PC-3 (cell line): ENCODE measurements at regions not wholly inside any gene's neighbourhood (a gene's known extent, or its start where the extent isn't known, plus 50 kb on each side); places are given as distances from the start of the nearest gene placed in this dataset.

Experiments
- ATAC-seq: fragments of 200-7000 bp; cut with Tn5 transposase; 2 replicates; pipeline ENCODE4 v1.9.1; 2020; ENCODE audit warnings: mild to moderate bottlenecking, moderate library complexity
- BruUV-seq: library from RNA; stranded (reverse); fragments of 400-500 nt; replicated peaks from 2 replicates; lab custom pipeline; 2021; lab: Mats Ljungman, UMichigan
- CTCF ChIA-PET: fragments of 300-600 bp; sonication (Branson Sonifier 250); formaldehyde crosslinking; loops from one replicate; lab custom pipeline; 2022; ENCODE audit warnings: antibody characterized with exemption; lab: Charles Lee
- POLR2A ChIA-PET: fragments of 300-600 bp; sonication (Branson Sonifier 250); formaldehyde crosslinking; loops from one replicate; lab custom pipeline; 2022; ENCODE audit warnings: antibody characterized with exemption; ENCODE audit not compliant: unreplicated experiment; lab: Charles Lee
- DNase-seq: peaks from one replicate; pipeline ENCODE4 v3.0.0-alpha.2; 2015
- H2AFZ ChIP-seq: fragments of 300-600 bp; sonication (generic); 2 replicates; pipeline ENCODE4 v1.6.0; 2016; ENCODE audit warnings: antibody characterized with exemption, low read length
- H3F3A ChIP-seq: fragments of 300-600 bp; sonication (generic); one replicate; pipeline ENCODE4 v1.6.0; 2017; ENCODE audit warnings: antibody characterized with exemption, low read length, control low read depth, mild to moderate bottlenecking; ENCODE audit not compliant: unreplicated experiment
- H3K27ac ChIP-seq: fragments of 300-600 bp; sonication (generic); 2 replicates; pipeline ENCODE4 v1.5.1; 2016; ENCODE audit warnings: mild to moderate bottlenecking, low read length
- H3K27me3 ChIP-seq: fragments of 300-600 bp; sonication (generic); 2 replicates; pipeline ENCODE4 v1.6.1; 2016; ENCODE audit warnings: low read length, mixed read lengths
- H3K36me3 ChIP-seq: fragments of 300-600 bp; sonication (generic); 2 replicates; pipeline ENCODE4 v1.6.1; 2016; ENCODE audit warnings: low read depth, mixed run types, low read length, mixed read lengths
- H3K4me1 ChIP-seq: fragments of 300-600 bp; sonication (generic); 2 replicates; pipeline ENCODE4 v1.5.1; 2016; ENCODE audit warnings: low read length; ENCODE audit not compliant: insufficient read depth
- H3K4me2 ChIP-seq: fragments of 300-600 bp; sonication (generic); 2 replicates; pipeline ENCODE4 v1.6.0; 2016; ENCODE audit warnings: low read length
- H3K4me3 ChIP-seq: fragments of 300-600 bp; sonication (generic); 2 replicates; pipeline ENCODE4 v1.5.1; 2016; ENCODE audit warnings: mild to moderate bottlenecking, low read length, mixed read lengths
- H3K79me2 ChIP-seq: fragments of 300-600 bp; sonication (generic); 2 replicates; pipeline ENCODE4 v1.6.1; 2017; ENCODE audit warnings: low read length, mixed read lengths
- H3K9ac ChIP-seq: fragments of 300-600 bp; sonication (generic); 2 replicates; pipeline ENCODE4 v1.6.0; 2016; ENCODE audit warnings: mild to moderate bottlenecking, low read length
- H3K9me2 ChIP-seq: fragments of 300-600 bp; sonication (generic); replicated peaks from 2 replicates; pipeline ENCODE4 v1.6.1; 2016; ENCODE audit warnings: mixed run types, low read length, mixed read lengths
- H3K9me3 ChIP-seq: fragments of 300-600 bp; sonication (generic); 2 replicates; pipeline ENCODE4 v1.6.1; 2016; ENCODE audit warnings: low read length, mixed read lengths
- H4K20me1 ChIP-seq: fragments of 300-600 bp; sonication (generic); 2 replicates; pipeline ENCODE4 v1.6.1; 2016; ENCODE audit warnings: low read length, mixed read lengths
- EZH2 ChIP-seq: fragments of 300-600 bp; sonication (generic); IDR thresholded peaks from one replicate; pipeline ENCODE4 v1.6.1; 2017; ENCODE audit warnings: antibody characterized with exemption, mild to moderate bottlenecking, low read length; ENCODE audit not compliant: unreplicated experiment
- EZH2phosphoT487 ChIP-seq: fragments of 300-600 bp; sonication (generic); IDR thresholded peaks from 2 replicates; pipeline ENCODE4 v1.6.1; 2018; ENCODE audit warnings: mild to moderate bottlenecking, antibody characterized with exemption, low read length, borderline replicate concordance
- intact Hi-C: fragments of 100-400 bp; cut with micrococcal nuclease; formaldehyde crosslinking; loops from 2 replicates; pipeline ENCODE4 v1.9.0; 2023
- TF ChIP-seq, protein P1 (sequence below): fragments of 300-600 bp; sonication (generic); conservative IDR thresholded peaks from 2 replicates; pipeline ENCODE4 v1.5.1; 2017; ENCODE audit warnings: antibody characterized with exemption, low read depth, mild to moderate bottlenecking, low read length

- Histone ChIP-seq H3K36me3 (no peaks in the 10 kb centered on the region), H2AFZ (no peak overlapping the region), H3K9ac (no peak overlapping the region), H3K4me1 (no peaks in the 10 kb centered on the region), H3K4me2 (no peak overlapping the region), H3K79me2 (no peaks in the 10 kb centered on the region), H3K27me3 (no peaks in the 10 kb centered on the region), H3K9me3 (no peaks in the 10 kb centered on the region), H3F3A (no peaks in the 10 kb centered on the region), H3K4me3 (no peak overlapping the region), H3K27ac (no peak overlapping the region), H3K9me2 (no peaks in the 10 kb centered on the region), H4K20me1 (no peaks in the 10 kb centered on the region)
- TF ChIP-seq EZH2phosphoT487 (no peak), EZH2 (no peak)
- TF ChIP-seq, protein P1, sequence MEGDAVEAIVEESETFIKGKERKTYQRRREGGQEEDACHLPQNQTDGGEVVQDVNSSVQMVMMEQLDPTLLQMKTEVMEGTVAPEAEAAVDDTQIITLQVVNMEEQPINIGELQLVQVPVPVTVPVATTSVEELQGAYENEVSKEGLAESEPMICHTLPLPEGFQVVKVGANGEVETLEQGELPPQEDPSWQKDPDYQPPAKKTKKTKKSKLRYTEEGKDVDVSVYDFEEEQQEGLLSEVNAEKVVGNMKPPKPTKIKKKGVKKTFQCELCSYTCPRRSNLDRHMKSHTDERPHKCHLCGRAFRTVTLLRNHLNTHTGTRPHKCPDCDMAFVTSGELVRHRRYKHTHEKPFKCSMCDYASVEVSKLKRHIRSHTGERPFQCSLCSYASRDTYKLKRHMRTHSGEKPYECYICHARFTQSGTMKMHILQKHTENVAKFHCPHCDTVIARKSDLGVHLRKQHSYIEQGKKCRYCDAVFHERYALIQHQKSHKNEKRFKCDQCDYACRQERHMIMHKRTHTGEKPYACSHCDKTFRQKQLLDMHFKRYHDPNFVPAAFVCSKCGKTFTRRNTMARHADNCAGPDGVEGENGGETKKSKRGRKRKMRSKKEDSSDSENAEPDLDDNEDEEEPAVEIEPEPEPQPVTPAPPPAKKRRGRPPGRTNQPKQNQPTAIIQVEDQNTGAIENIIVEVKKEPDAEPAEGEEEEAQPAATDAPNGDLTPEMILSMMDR, result no peak
- DNase-seq (no peak), ATAC-seq (no peak)
- POLR2A ChIA-PET, result no interaction called here
- intact Hi-C loops, result no loop called here
- no TSS peak for BruUV-seq
- CTCF ChIA-PET, result interaction anchor here (0.7 kb wide), 1 partner anchor 17 kb away, joined by 4 read pairs; no protein-coding TSS in a partner anchor
Measured at GRCh38 chr9:113721856-113722255, 154.3 kb upstream of the ZNF618 start.

GRCh38 chr9:113724202-113724601 lies 151.9 kb upstream of the ZNF618 start:
- ATAC-seq, result no peak
- H3K9ac ChIP-seq, result no peak overlapping the region
- CTCF ChIA-PET, result no interaction called here

GRCh38 chr9:113728989-113729388 lies 147.1 kb upstream of the ZNF618 start:
- no peak for DNase-seq
- Histone ChIP-seq H3K9me3 (no peaks in the 10 kb centered on the region), H3K9me2 (no peaks in the 10 kb centered on the region), H3K4me1 (no peaks in the 10 kb centered on the region), H3K9ac (no peak overlapping the region), H3K27me3 (peaks cover 13% of the 10 kb centered on the region; the same call in 1 of the 2 replicates), H3K27ac (no peak overlapping the region), H3K4me3 (no peak overlapping the region), H3F3A (no peaks in the 10 kb centered on the region), H3K36me3 (no peaks in the 10 kb centered on the region), H2AFZ (no peak overlapping the region), H3K4me2 (no peak overlapping the region), H3K79me2 (no peaks in the 10 kb centered on the region), H4K20me1 (no peaks in the 10 kb centered on the region)
- ChIA-PET CTCF (no interaction called here), POLR2A (no interaction called here)
- TF ChIP-seq, protein P1, result no peak
- TF ChIP-seq EZH2phosphoT487 (no peak), EZH2 (no peak)
- no peak for ATAC-seq
- intact Hi-C loops, result no loop called here
- no TSS peak for BruUV-seq

More at GRCh38 chr9:113724202-113724601, 151.9 kb upstream of the ZNF618 start:
- intact Hi-C loops, result no loop called here
- no peak for DNase-seq
- H3K27ac ChIP-seq, result no peak overlapping the region
- H3F3A ChIP-seq, result no peaks in the 10 kb centered on the region
- POLR2A ChIA-PET, result no interaction called here
- no peak overlapping the region for H3K4me2 ChIP-seq
- H2AFZ ChIP-seq, result no peak overlapping the region
- H4K20me1 ChIP-seq, result no peaks in the 10 kb centered on the region
- H3K79me2 ChIP-seq, result no peaks in the 10 kb centered on the region
- no peaks in the 10 kb centered on the region for H3K27me3 ChIP-seq
- no peaks in the 10 kb centered on the region for H3K4me1 ChIP-seq
- no peak overlapping the region for H3K4me3 ChIP-seq
- no peaks in the 10 kb centered on the region for H3K9me3 ChIP-seq
- TF ChIP-seq, protein P1, result no peak
- no peaks in the 10 kb centered on the region for H3K9me2 ChIP-seq
- BruUV-seq, result no TSS peak
- H3K36me3 ChIP-seq, result no peaks in the 10 kb centered on the region
